MV-4-11 (cell line): ENCODE measurements at regions not wholly inside any gene's neighbourhood (a gene's known extent, or its start where the extent isn't known, plus 50 kb on each side); places are given as distances from the start of the nearest gene placed in this dataset.
"Not testable (repeated sequence)": the region's sequence is repeated elsewhere in the genome, so short reads cannot be mapped to it uniquely, and the experiment has no call there.

ENCODE experiments used
- DNase-seq: peaks from one replicate; lab custom pipeline; 2025; lab: John Stamatoyannopoulos, UW

GRCh38 chr1:239931341-239931740 lies 160.3 kb upstream of the FMN2 start:
- no peak for DNase-seq

DNA sequence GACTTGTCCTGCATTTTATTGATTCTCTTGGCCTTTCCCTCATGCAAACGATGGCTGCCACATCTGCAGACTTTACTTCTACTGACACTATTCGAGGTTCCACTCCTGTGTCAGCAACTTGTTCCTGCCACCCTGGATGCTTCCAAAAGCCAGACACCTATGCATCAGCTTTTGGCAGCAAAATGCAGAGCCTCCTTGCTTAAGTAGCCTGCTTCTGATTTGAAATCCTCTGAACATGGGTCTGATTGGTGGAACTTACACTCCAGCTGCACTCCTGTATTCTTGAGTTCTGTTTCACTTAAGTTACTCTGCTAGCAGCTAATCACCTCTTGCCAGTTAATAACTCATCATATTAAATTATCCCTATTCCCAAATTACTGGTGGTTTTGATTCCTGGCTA lies 152.1 kb upstream of the FMN2 start:
- DNase-seq = no peak

DNA sequence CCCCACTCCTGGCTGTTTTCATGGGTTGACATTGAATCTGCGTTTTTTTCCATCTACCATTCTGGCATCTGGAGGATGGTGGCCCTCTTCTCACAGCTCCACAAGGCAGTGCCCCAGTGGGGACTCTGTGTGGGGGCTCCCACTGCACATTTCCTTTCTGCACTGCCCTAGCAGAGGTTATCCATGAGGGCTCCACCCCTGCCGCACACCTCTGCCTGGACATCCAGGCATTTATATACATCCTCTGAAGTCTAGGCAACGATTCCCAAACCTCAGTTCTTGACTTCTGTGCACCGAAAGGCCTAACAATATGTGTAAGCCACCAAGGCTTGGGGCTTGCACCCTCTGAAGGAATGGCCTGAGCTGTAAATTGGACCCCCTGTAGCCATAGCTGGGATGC lies 147.9 kb upstream of the FMN2 start:
- DNase-seq = no peak

GRCh38 chr1:239944666-239945065 lies 147.0 kb upstream of the FMN2 start:
- peak; percentile 71 for DNase-seq

- DNase-seq = no peak
These were observed 143.9 kb upstream of the FMN2 start for GRCh38 chr1:239947801-239948200.

DNA sequence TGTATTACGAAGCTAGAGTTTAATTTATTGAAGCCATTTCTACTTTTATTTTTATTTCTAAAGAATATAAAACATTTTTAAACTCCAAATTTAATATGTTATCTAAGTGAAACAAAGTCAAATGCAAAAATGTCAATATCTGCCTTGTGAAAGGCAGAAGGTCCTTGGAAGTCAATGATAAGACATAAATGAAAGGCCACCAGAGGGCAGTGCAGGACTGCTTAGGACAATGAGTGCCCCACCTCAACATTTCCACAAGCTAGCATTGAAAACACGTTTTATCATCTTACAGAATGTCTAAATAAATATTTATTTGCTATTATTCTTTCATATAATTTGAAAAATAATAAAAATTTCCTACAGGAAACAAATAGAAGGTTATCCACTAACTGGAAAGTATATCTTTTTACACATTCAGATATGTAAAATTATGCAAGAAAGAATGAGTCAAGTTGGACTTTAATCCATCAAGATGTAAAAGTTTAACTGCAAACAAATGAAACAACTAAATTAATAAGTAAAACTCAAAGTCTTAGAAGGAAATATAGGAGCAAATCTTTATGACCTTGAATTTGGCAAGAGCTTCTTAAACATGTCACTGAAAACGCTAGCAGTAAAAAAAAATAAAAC lies 140.1 kb upstream of the FMN2 start:
- peak; percentile 53 for DNase-seq

DNA sequence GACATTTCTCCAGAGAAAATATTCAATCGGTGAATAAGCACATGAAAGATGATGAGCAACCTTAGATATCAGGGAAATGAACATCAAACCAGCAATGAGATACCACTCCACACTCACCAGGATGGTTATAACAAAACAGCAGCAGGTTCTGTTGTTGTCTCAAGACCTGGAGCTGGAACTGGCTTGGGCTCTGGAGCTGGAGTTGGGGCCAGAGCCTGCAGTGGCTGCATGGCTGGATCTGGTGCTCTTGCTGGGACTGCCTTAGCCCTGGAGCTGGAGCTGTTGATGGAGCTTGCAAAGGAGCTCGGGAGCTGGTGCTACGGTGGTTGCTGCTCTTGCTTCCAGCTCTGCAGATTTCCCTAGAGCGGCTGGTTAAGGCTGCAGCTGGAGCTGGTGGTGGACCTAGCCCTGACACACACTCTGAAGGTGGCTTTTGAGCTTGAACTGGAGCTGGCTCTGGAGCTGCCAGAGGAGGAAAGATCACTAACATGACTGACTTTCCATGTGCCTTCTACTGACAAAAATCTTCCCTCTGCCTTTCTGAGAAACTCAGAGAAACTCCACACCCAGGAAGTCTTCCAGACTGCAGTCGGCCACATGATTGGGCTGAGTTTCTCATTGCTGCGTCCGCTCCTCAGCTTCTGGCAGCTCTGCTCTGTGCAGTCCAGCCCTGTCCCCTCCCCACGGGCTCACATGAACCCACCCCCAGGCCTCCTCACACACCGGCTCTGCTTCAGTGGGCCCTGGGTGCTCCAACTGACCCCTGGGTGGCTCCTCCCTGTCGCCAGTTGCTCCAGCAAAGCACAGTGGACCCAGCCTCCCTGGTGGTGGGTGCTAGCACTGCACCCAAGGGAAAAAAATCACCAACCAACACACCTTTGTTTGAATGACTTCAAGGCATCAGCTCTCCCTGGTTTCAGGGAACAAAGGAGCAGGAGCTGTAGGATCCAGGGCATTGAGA lies 139.1 kb upstream of the FMN2 start:
- no peak for DNase-seq

- DNase-seq = no peak
These were observed 136.8 kb upstream of the FMN2 start for GRCh38 chr1:239954836-239955235.

- no peak for DNase-seq
These were observed 136.3 kb upstream of the FMN2 start for GRCh38 chr1:239955431-239955830.

DNA sequence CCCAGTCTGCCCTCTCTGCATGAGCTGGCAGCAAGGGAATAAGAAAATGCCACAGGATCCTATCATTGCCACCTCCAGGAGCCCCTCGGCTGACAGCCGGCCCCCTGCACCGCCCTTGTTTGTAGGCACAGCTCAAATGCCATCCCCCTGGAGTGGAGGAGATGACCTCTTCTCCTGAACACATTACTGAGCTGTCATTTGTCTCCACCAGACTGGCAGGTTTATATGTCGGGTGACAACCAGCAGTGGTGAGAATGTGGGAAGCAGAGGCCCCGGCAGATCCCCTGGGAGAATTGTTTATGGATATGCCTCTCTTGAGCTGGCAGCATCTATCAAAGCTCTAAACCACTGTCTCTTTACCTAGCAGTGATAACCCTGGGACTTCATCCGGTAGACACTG lies 135.4 kb upstream of the FMN2 start:
- no peak for DNase-seq

- no peak for DNase-seq
These were observed 133.6 kb upstream of the FMN2 start for GRCh38 chr1:239958063-239958462.

DNA sequence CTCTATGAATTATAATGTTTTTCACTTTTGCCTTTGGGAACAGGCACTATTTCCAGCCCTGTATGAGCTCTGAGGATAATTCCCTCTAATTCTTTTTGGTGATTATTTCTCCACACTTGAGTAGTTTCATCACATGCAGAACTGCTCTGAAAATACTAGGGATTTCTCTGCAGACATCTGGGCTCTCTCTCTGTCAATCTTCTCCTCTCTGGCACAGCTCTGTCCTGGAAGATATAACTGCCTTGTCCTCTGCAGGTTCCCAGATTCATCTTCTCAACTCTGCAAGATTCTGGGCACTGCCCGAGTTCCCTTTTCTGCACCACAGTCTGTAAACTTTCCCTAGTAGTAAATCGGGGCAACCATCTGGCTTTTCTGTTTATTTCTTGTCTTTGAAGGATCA lies 131.3 kb upstream of the FMN2 start:
- no peak for DNase-seq

GRCh38 chr1:239963856-239964255 lies 127.8 kb upstream of the FMN2 start:
- DNase-seq = no peak

DNA sequence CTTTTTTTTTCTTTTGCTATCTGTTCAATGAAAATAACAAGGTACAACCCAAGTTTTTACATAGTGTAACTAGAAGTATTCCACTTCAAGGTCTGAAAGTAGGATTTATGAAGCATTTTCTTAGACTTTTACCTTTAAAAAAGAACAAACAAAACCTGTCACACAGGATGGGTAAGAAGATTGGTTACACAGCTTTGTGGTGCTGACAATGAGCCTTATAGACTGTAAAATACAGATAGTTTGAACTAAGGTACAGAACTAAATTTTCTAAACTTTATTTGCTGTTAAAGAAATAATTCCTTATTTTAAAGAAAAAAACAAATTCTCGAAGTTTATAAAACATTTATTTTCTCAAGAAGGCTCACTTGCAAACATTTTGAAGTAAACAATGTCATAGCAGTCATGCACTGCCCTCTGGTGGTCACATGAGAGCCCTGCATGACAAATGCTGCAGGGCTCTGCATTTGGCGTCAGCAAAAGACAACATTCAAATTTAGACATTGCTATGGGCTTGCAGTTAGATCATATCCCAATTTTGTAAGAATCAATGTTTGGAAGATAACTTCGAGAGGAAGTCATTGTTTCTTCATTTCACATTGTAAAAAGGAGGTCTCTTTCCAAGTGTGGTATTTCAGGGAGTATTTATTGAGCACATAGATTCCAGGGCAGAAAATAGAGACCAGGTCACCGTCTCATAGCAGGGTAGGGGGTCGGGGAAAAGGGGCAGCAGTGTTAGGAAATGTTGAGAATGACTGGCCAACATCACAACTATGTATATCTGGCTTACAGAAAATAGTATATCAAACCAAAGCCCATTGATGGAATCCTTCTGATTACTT lies 115.3 kb upstream of the FMN2 start:
- DNase-seq = peak; percentile 33

GRCh38 chr1:239977416-239977815 lies 114.3 kb upstream of the FMN2 start:
- no peak for DNase-seq

- no peak for DNase-seq
These were observed 112.2 kb upstream of the FMN2 start for GRCh38 chr1:239979456-239979855.

GRCh38 chr1:239982762-239983161 lies 108.9 kb upstream of the FMN2 start:
- no peak for DNase-seq

DNA sequence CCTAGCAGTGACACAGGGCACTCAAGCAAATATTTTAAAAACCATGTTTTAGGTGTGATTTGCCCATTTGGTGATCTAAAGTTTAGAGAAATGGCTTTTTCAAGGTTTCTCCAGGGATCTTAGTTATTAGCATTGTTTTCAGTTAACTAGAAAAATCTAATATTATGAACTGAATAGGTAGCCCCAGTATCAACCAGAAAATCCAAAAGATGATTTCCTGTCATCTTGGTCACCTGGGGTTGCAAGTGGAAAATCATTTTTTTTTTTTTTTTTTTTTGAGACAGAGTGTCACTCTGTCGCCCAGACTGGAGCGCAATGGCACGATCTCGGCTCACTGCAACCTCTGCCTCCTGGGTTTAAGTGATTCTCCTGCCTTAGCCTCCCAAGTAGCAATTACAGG lies 106.6 kb upstream of the FMN2 start:
- DNase-seq = no peak

GRCh38 chr1:239987103-239987745 lies 104.5 kb upstream of the FMN2 start:
- DNase-seq = peak; percentile 33

DNA sequence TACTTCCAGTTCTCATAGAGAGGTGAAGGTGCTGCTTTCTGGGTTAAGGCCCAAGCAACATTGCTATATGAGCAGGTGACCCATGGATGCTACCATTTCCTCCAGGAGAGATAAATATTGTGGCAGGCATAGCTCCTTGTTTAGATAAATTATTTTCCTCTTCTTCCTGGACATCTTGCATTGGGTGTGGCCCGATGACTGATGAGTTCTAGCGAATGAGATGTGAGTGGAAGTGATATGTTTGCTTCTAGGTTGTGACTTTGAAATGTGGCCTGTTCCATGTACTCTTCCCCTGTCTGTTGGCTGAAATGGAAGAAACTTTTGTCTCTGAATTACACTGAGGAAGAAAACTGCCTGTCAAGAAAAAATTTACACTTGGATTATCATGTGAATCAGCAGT lies 101.7 kb upstream of the FMN2 start:
- DNase-seq = no peak

DNA sequence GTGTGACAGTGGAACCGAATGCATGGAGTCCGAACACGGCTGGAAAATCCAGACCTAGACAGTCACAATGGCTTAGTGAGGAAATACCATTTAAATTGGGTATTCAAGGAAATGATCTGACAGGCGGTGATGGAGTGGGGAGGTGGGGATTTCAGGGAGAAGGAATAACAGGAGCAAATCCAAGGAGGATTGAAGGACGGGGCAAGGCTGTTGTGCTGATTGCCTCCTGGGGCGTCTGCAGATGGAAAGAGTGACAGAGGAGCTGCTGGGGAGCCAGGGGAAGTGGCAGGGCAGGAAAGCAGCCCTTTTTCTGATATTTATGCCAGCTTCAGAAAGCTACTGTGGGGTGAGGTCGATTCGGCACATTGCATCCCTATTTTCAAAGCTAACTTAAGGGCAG lies 99.1 kb upstream of the FMN2 start:
- not testable (repeated sequence) for DNase-seq

- DNase-seq = no peak
These were observed 98.3 kb upstream of the FMN2 start for GRCh38 chr1:239993366-239993765.
